Heart left ventricle (tissue), 16 donors: ENCODE measurements at regions not wholly inside any gene's neighbourhood (a gene's known extent, or its start where the extent isn't known, plus 50 kb on each side); places are given as distances from the start of the nearest gene placed in this dataset.

ENCODE experiments used
- ATAC-seq, 4 donors: fragments of 200-7000 bp; cut with Tn5 transposase; one replicate each; pipeline ENCODE4 v1.9.1; 2020 to 2022; ENCODE audit warnings: moderate library complexity in 4 of 4, mild to moderate bottlenecking in 3 of 4, moderate number of reproducible peaks in 1 of 4
- DNase-seq, 5 donors: peaks; one replicate each; pipeline ENCODE4 v3.0.0-alpha.2; 2020
- H3K27ac ChIP-seq, 12 donors: fragments of 200-600 bp; sonication (generic) in 4 of 12; one replicate each; pipeline versions ENCODE4 v1.5.0 to v1.8.0; 2016 to 2022; ENCODE audit warnings: mild to moderate bottlenecking in 2 of 12
- H3K27me3 ChIP-seq, 9 donors: fragments of 200-600 bp; sonication (generic) in 2 of 9; one replicate each; pipeline versions ENCODE4 v1.5.1 to v1.8.0; 2016 to 2022; ENCODE audit warnings: mild to moderate bottlenecking in 3 of 9
- H3K36me3 ChIP-seq, 9 donors: fragments of 200-600 bp; sonication (generic) in 2 of 9; one replicate each; pipeline versions ENCODE4 v1.5.0 to v1.8.0; 2018 to 2022; ENCODE audit warnings: mild to moderate bottlenecking in 2 of 9
- H3K4me1 ChIP-seq, 12 donors: fragments of 200-600 bp; sonication (generic) in 4 of 12; one replicate each; pipeline versions ENCODE4 v1.5.0 to v1.8.0; 2016 to 2022; ENCODE audit warnings: mild to moderate bottlenecking in 3 of 12
- H3K4me3 ChIP-seq, 12 donors: fragments of 200-600 bp; sonication (generic) in 4 of 12; one replicate each; pipeline versions ENCODE4 v1.5.0 to v1.8.0; 2017 to 2022; ENCODE audit warnings: mild to moderate bottlenecking in 9 of 12, moderate library complexity in 4 of 12
- H3K9me3 ChIP-seq, 12 donors: fragments of 200-600 bp; sonication (generic) in 4 of 12; one replicate each; pipeline versions ENCODE4 v1.5.0 to v1.8.0; 2016 to 2022; ENCODE audit warnings: mild to moderate bottlenecking in 1 of 12
- POLR2A ChIP-seq, 2 donors: fragments of 450-650 bp; IDR thresholded peaks; one replicate each; pipeline ENCODE4 v1.6.1; 2017; ENCODE audit warnings: antibody characterized with exemption in 2 of 2, mild to moderate bottlenecking in 2 of 2, moderate library complexity in 2 of 2
- WGBS, 4 donors: extraction: QIAGEN DNeasy Blood & Tissue Kit in 2 of 4; methylation state at CpG; one replicate each; pipeline versions ENCODE4 v1.1.5 to v1.1.7; 2013 to 2018; 5-methylcytosine and 5-hydroxymethylcytosine counted together
- intact Hi-C, 10 donors: fragments of 100-400 bp; cut with DNase I; formaldehyde crosslinking; loops; one replicate each; pipeline versions ENCODE4 v1.11.1 to v1.14.2; 2022
- TF ChIP-seq, protein P1 (sequence below), 12 donors: fragments of 200-600 bp; sonication (generic) in 4 of 12; IDR thresholded peaks; one replicate each; pipeline versions ENCODE4 v1.5.0 to v1.8.0; 2018 to 2022; ENCODE audit warnings: antibody characterized with exemption in 12 of 12, mild to moderate bottlenecking in 5 of 12
- donor health status: ischemic (EF 13 %, LVEDD 7.1; RV severe dilation, severe dysfunction).
- donor health status: healthy with polysubstance abuse.
- donor health status: DM: no; HTN: yes; CAD: no.
- donor health status: DM: no; HTN: no; CAD: no.
- donor health status: ischemic (EF 25% LVEDD 6.9; RV normal size, moderate dysfunction).
- donor health status: ischemic (EF 25% LVEDD 5.7; RV mildly dilated, moderate dysfunction).
- donor health status: healthy.
- donor health status: DM: yes; HTN: yes; CAD: no.
- donor health status: ischemic (EF 35%, LVEDD 5.7; RV mildly dilated, moderate dysfunction).
- donor health status: nonischemic (EF 11% LVEDD 7.7; RV severe dilation, severe dysfunction).
- donor health status: DM: yes; HTN: yes; CAD: no.
- donor health status: PGD.
- donor health status: ischemic (EF 29% LVEDD 5.4; RV normal size, mild dysfunction).
- donor health status: nonischemic (EF 23%, LVEDD 6.1; RV moderate dilation, normal function).

DNA sequence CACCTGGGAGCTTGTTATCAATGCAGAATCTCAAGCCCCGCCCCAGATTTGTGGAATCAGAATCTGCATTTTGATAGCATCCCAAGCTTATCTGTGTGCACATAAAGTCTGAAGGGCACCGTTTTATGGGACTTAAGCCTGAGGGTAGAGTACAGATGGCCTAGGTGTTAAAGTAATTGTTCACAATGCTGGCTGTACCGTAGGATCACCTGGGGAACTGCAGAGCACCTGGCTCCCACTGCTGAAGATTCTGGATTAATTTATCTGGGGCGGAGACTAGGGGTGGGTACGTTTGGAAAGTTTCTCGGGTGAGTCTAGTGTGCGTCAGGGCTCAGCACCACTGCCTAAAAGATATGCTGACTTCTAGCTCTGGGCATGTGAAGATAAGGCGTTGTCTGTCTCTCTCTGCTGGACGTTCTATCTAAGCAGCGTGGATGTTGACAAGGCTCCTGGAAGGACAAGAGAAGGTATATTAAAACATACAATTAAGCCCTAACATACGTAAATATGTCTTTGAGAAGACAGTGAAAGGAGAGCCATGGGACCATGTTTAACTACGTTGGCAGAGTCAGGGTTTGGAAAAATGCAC lies 63.2 kb upstream of the RASGRP1 start:
- Histone ChIP-seq H3K27ac (no peak overlapping the region), H3K4me1 (peaks cover 0 to 27% (median 8%) of the 10 kb centered on the region in 12 donors), H3K4me3 (no peak overlapping the region), H3K36me3 (no peaks in the 10 kb centered on the region), H3K27me3 (peaks cover 0 to 6% (median 0%) of the 10 kb centered on the region in 9 donors), H3K9me3 (no peaks in the 10 kb centered on the region)
- 40 to 68% (median 57%) methylated on average over 12 of the region's 12 CpGs for WGBS, 4 donors
- TF ChIP-seq POLR2A (IDR thresholded peaks at IDR 0.05) = no peak
- TF ChIP-seq, protein P1, sequence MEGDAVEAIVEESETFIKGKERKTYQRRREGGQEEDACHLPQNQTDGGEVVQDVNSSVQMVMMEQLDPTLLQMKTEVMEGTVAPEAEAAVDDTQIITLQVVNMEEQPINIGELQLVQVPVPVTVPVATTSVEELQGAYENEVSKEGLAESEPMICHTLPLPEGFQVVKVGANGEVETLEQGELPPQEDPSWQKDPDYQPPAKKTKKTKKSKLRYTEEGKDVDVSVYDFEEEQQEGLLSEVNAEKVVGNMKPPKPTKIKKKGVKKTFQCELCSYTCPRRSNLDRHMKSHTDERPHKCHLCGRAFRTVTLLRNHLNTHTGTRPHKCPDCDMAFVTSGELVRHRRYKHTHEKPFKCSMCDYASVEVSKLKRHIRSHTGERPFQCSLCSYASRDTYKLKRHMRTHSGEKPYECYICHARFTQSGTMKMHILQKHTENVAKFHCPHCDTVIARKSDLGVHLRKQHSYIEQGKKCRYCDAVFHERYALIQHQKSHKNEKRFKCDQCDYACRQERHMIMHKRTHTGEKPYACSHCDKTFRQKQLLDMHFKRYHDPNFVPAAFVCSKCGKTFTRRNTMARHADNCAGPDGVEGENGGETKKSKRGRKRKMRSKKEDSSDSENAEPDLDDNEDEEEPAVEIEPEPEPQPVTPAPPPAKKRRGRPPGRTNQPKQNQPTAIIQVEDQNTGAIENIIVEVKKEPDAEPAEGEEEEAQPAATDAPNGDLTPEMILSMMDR (IDR thresholded peaks at IDR 0.05) = peak in 7 of 12 donors; percentile 11 to 41 (median 17)
- ATAC-seq (peak; percentile 59 to 91 (median 86)), DNase-seq (no peak)
- intact Hi-C loops = loop anchor here in 6 of 10 donors (2.0 to 10.0 kb wide), 4 partner anchors 57 to 153 kb away; partner anchors contain the start of gene RASGRP1 (in 6 of the 6)

DNA sequence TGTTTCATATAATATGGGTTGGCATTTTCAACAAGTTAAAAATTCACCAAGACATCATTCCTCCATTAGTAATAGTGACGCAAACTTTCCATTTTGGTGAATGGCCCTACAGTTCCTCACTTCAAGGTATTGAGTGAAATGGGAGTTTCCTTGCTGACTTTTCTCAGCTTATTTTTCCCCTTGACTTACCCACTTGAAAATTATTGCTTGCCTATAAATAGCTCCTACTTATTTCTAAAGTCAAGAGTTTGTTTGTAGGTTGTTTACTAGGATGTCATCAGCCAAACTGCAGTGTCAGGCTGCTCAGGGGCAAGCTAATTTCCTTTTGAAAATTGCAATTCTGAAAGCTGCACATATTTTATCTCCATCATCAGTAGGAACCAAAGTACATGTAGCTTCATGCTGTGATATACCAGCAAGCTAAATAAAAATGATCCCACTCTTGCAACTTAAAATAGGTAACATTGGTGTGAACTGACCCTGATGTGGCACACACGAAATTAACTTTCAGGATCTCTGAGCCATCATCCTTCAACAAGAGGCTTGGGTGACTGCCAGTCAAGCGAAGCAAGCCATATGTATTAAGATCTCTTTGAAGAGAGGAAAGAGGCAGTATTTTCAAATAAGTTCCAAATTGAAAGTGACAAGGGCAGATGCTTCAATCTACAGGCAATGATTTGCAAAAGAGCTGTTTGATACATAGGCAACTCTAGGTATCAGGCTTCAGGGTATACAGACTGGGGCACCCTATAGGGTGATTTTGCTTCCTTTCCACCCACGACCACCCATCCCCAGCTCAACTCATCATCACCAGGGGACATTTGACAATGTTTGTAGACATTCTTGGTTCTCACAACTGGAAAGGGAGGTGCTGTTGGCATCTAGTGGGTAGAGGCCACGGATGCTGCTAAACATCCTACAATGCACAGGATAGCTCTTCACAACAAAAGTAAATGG lies 66.8 kb upstream of the RASGRP1 start:
- Histone ChIP-seq H3K4me3 (no peak overlapping the region), H3K9me3 (no peaks in the 10 kb centered on the region), H3K27ac (no peak overlapping the region), H3K36me3 (no peaks in the 10 kb centered on the region), H3K4me1 (peaks cover 0 to 12% (median 2%) of the 10 kb centered on the region in 12 donors), H3K27me3 (peaks cover 0 to 7% (median 0%) of the 10 kb centered on the region in 9 donors)
- WGBS, 4 donors = 83 to 86% (median 85%) methylated on average over 5 of the region's 5 CpGs
- TF ChIP-seq, protein P1 (IDR thresholded peaks at IDR 0.05) = no peak
- TF ChIP-seq POLR2A (IDR thresholded peaks at IDR 0.05) = no peak
- ATAC-seq (no peak), DNase-seq (no peak)
- intact Hi-C loops = no loop called here

DNA sequence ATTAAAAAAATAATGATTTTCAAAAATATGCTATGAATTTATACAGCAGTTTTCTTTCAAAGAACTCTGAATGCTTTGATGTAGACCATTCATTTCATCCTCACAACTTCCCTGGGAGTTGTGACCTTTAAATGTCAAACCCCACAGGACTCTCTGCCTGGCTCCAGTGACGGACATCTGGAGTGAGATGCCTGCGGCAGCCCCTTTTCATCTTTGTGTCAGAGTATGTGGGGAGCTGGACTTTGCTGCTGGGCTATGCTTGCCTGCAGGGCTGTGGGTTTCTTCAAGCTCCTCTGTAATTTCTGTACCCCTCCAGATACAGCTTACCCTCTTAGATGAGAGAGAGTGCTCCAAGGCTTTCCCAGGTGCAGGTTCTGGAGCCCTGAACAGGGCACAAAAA lies 70.6 kb upstream of the RASGRP1 start:
- TF ChIP-seq, protein P1 (IDR thresholded peaks at IDR 0.05) = no peak
- no peak for TF ChIP-seq POLR2A (IDR thresholded peaks at IDR 0.05)
- H3K27ac ChIP-seq = no peak overlapping the region
- WGBS, 4 donors = 28 to 39% (median 33%) methylated on average over 2 of the region's 2 CpGs
- no peak for DNase-seq
- peaks cover 0 to 7% (median 0%) of the 10 kb centered on the region in 9 donors for H3K27me3 ChIP-seq
- H3K9me3 ChIP-seq = no peaks in the 10 kb centered on the region
- intact Hi-C loops = no loop called here
- H3K4me1 ChIP-seq = no peaks in the 10 kb centered on the region
- ATAC-seq = no peak
- no peak overlapping the region for H3K4me3 ChIP-seq
- no peaks in the 10 kb centered on the region for H3K36me3 ChIP-seq

DNA sequence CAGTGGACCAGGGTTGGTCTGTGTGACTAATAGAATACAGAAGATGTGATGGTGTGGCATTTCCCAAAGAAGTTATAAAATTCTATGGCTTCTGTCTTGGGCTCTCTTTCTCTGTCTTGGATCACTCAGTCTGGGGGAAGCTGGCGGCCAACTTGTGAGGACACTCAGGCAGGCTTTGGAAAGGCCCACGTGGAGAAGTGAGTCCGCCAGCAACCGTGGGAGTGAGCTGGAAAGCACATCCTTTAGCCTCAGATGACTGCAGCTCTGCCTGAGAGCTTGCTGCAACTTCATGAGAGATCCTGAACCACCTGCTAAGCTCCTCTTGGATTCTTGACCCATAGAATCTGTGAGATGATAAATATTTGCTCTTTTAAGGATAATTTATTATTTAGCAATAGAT lies 72.0 kb upstream of the RASGRP1 start:
- Histone ChIP-seq H3K9me3 (no peaks in the 10 kb centered on the region), H3K4me3 (no peak overlapping the region), H3K27me3 (peaks cover 0 to 7% (median 0%) of the 10 kb centered on the region in 9 donors), H3K4me1 (no peaks in the 10 kb centered on the region), H3K36me3 (no peaks in the 10 kb centered on the region), H3K27ac (no peak overlapping the region)
- ATAC-seq (peak in 3 of 4 donors; percentile 24 to 75 (median 45)), DNase-seq (peak in 4 of 5 donors; percentile 23 to 58 (median 28))
- TF ChIP-seq, protein P1 (IDR thresholded peaks at IDR 0.05) = no peak
- no peak for TF ChIP-seq POLR2A (IDR thresholded peaks at IDR 0.05)
- WGBS, 4 donors = 61 to 76% (median 66%) methylated on average over 4 of the region's 4 CpGs
- intact Hi-C loops = no loop called here
